Fibroblast of pulmonary artery (primary cell): ENCODE measurements at regions not wholly inside any gene's neighbourhood (a gene's known extent, or its start where the extent isn't known, plus 50 kb on each side); places are given as distances from the start of the nearest gene placed in this dataset.

ENCODE experiments used
- DNase-seq: peaks from one replicate; pipeline ENCODE4 v3.0.0-alpha.2; 2010; ENCODE audit warnings: low read depth
- H3K4me3 ChIP-seq: replicated peaks from 2 replicates; pipeline ENCODE4 v1.5.1; 2011; ENCODE audit warnings: low read depth, mild to moderate bottlenecking, control low read depth, low read length, moderate library complexity
- TF ChIP-seq, protein P1 (sequence below): IDR thresholded peaks from 2 replicates; pipeline ENCODE4 v1.5.1; 2011; ENCODE audit warnings: mild to moderate bottlenecking, control low read depth, low read length, inconsistent platforms; ENCODE audit errors: missing control alignments

GRCh38 chr17:11026903-11027302 lies 189.0 kb upstream of the PIRT start:
- no peak for DNase-seq
- TF ChIP-seq, protein P1, sequence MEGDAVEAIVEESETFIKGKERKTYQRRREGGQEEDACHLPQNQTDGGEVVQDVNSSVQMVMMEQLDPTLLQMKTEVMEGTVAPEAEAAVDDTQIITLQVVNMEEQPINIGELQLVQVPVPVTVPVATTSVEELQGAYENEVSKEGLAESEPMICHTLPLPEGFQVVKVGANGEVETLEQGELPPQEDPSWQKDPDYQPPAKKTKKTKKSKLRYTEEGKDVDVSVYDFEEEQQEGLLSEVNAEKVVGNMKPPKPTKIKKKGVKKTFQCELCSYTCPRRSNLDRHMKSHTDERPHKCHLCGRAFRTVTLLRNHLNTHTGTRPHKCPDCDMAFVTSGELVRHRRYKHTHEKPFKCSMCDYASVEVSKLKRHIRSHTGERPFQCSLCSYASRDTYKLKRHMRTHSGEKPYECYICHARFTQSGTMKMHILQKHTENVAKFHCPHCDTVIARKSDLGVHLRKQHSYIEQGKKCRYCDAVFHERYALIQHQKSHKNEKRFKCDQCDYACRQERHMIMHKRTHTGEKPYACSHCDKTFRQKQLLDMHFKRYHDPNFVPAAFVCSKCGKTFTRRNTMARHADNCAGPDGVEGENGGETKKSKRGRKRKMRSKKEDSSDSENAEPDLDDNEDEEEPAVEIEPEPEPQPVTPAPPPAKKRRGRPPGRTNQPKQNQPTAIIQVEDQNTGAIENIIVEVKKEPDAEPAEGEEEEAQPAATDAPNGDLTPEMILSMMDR: no peak
- H3K4me3 ChIP-seq: no peak overlapping the region

DNA sequence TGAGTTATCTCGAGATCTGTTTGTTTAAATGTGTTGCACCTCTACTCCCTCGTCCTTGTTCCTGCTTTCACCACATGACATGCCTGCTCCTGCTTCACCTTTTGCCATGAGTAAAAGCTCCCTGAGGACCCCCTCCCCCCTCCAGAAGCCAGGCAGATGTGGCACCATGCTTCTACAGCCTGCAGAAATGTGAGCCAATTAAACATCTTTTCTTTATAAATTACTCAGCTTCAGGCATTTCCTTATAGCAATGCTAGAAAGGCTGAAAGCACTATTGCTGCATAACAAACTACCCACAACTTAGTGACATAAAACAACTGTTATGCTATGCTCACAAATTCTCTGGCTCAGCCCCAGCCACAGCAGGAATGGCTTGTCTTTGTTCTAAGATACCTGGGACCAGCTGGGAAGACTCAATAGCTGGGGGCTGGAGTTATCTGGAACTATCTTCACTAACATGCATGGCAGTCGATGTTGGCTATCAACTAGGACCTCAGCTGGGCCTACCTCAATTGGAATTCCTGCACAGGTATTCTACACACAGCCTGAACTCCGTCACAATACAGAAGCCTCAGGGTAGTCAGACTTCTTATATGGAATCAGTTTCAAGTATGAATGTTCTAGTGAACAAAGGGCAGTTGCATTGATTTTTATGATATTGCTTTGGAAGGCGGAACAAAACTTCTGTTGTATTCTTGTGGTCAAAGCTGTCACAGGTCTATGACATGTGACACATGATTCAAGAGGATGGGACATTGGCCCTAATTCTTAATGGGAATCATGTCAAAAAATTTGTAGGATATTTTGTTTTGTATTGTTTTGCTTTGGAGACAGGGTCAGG lies 186.0 kb upstream of the PIRT start:
- DNase-seq: no peak
- TF ChIP-seq, protein P1: no peak
- no peak overlapping the region for H3K4me3 ChIP-seq

DNA sequence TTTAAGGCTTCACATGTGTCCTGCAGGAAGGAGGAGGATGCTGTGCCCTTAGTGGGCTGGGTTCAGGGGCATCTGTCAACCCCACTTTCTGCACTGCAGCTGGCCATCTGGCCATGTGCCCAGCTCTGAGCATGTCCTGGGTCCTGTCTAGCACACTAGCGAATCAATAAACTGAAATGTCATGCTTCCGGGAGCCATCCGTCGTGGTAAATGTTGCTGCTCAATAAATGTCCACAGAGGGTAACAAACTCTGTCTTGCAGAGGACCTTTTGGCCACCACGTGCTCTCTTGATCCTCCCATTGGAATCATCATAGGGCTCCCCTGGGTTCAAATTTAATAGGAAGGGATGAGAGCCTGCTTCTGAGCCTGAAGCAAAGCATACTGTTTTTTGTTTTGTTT lies 168.6 kb upstream of the PIRT start:
- TF ChIP-seq, protein P1: no peak
- no peak for DNase-seq

GRCh38 chr17:11005940-11006339 lies 168.1 kb upstream of the PIRT start:
- H3K4me3 ChIP-seq: no peak overlapping the region
- DNase-seq: no peak
- TF ChIP-seq, protein P1: no peak

More for the DNA sequence above, 168.6 kb upstream of the PIRT start:
- no peak overlapping the region for H3K4me3 ChIP-seq

DNA sequence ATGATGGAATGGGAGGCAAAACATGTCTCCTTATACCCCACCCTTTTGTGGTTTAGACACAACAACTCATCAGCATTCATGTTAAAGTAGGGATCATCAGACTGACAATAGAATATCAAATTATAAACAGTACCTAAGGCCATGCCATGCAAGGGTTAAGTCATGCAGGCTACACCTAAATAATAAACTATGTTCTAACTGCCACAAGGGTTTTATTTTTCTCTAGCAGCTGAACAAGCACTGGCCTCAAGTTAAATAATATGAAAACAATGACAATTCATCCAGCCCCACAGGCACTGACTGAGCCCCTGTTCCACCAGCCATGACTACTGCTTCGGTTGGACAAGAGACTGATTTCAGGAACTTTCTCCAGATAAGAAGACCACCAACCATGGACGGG lies 164.5 kb upstream of the PIRT start:
- TF ChIP-seq, protein P1: no peak
- H3K4me3 ChIP-seq: no peak overlapping the region
- DNase-seq: no peak

GRCh38 chr17:11001651-11002050 lies 163.8 kb upstream of the PIRT start:
- H3K4me3 ChIP-seq: no peak overlapping the region
- no peak for DNase-seq
- TF ChIP-seq, protein P1: no peak

- no peak for DNase-seq
- TF ChIP-seq, protein P1: no peak
- no peak overlapping the region for H3K4me3 ChIP-seq
Measured at GRCh38 chr17:10999484-10999883, 161.6 kb upstream of the PIRT start.
